ENCODE measurements at regions not wholly inside any gene's neighbourhood (a gene's known extent, or its start where the extent isn't known, plus 50 kb on each side); places are given as distances from the start of the nearest gene placed in this dataset.

DNA sequence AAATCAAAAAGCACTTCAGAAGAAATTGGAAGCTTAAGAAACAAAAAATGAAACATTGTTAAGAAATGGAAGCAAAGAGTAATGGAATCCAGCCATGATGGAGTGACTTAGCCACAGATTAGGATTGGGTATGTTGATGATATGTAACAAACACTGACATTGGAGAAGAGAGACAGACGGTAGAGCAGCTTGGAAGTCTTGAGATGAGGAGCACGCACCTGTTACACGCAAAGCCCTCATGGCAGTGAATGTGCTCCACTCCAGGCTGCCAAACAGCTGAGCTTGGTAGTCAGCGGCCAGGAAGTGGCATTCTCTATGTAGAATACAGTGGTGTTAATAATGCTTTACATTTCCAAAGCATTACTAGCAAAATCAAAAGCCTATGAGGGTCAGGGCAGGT is 56.9 kb upstream of the GPRIN3 start:
- intact Hi-C loops (cut with DNase I), result no loop called here
- TF ChIP-seq, protein P1, sequence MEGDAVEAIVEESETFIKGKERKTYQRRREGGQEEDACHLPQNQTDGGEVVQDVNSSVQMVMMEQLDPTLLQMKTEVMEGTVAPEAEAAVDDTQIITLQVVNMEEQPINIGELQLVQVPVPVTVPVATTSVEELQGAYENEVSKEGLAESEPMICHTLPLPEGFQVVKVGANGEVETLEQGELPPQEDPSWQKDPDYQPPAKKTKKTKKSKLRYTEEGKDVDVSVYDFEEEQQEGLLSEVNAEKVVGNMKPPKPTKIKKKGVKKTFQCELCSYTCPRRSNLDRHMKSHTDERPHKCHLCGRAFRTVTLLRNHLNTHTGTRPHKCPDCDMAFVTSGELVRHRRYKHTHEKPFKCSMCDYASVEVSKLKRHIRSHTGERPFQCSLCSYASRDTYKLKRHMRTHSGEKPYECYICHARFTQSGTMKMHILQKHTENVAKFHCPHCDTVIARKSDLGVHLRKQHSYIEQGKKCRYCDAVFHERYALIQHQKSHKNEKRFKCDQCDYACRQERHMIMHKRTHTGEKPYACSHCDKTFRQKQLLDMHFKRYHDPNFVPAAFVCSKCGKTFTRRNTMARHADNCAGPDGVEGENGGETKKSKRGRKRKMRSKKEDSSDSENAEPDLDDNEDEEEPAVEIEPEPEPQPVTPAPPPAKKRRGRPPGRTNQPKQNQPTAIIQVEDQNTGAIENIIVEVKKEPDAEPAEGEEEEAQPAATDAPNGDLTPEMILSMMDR (IDR thresholded peaks at IDR 0.05), result no peak
- DNase-seq, result no peak
- Histone ChIP-seq H3K27ac (no peak overlapping the region), H3K9ac (ENCODE audit: low read depth in 2 of 2, low read length in 2 of 2) (no peak overlapping the region), H3K27me3 (no peaks in the 10 kb centered on the region), H3K9me3 (no peaks in the 10 kb centered on the region), H3K36me3 (no peaks in the 10 kb centered on the region), H3K4me3 (no peak overlapping the region), H3K4me1 (no peaks in the 10 kb centered on the region)

DNA sequence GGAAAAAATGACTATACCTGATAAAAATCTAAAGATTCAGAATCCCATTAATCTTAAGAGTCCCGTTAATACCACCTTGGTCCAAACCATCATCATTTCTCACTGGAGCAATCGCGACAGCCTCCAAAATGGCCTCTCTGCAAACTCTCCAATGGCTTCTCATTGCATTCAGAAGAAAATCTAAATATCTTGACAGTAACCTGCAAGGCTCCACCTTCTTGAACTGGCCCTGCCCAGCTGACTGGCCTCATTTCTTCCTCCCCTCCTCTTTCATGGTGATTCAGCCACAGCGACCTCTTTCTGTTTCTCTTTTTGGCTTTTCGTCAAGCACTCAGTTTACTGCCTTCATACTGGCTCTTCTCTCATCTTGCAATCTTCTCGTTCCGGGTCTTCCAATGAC is 56.2 kb upstream of the GPRIN3 start:
- no peaks in the 10 kb centered on the region for H3K4me1 ChIP-seq
- no peaks in the 10 kb centered on the region for H3K27me3 ChIP-seq
- H3K9ac ChIP-seq (ENCODE audit: low read depth in 2 of 2, low read length in 2 of 2), result no peak overlapping the region
- no peaks in the 10 kb centered on the region for H3K9me3 ChIP-seq
- H3K4me3 ChIP-seq, result no peak overlapping the region
- intact Hi-C loops (cut with DNase I), result no loop called here
- H3K27ac ChIP-seq, result no peak overlapping the region
- H3K36me3 ChIP-seq, result no peaks in the 10 kb centered on the region
- no peak for DNase-seq
- TF ChIP-seq, protein P1 (IDR thresholded peaks at IDR 0.05), result no peak

DNA sequence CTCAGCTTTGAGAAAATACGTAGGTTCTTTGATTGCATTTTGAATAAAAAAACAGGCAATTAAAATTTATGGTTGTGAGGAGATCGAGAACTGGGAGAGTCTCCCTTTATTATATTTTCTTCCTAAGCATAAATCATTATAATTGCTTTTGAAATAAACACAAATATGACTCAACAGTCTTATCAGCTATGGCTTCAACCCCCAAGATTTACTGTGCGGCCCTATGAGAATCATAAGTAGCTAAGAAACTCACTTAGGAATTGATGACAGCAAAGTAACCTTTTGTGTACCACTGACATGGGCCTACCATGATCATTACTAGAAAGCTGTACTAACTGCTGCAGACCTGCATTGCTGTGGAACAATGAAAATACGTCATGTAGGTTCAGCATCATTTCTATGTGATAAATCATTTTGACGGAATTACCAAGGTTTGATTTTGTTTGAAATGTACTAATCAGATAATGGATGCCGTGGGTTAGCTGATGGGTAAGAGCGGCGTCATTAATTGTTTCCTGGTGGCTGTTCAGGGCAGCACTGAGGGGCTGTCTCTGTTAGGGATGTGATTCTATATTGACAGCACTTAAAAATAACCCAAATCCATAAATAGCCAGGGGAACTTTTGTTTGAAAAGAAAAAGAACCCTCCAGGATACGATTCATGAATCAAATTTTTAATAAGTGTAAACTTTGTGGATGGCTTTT is 51.5 kb upstream of the GPRIN3 start:
- Histone ChIP-seq H3K36me3 (no peaks in the 10 kb centered on the region), H3K4me3 (no peak overlapping the region), H3K4me1 (no peaks in the 10 kb centered on the region), H3K9ac (ENCODE audit: low read depth in 2 of 2, low read length in 2 of 2) (no peak overlapping the region), H3K27ac (no peak overlapping the region), H3K9me3 (no peaks in the 10 kb centered on the region), H3K27me3 (no peaks in the 10 kb centered on the region)
- TF ChIP-seq, protein P1 (IDR thresholded peaks at IDR 0.05), result no peak
- intact Hi-C loops (cut with DNase I), result no loop called here
- no peak for DNase-seq

DNA sequence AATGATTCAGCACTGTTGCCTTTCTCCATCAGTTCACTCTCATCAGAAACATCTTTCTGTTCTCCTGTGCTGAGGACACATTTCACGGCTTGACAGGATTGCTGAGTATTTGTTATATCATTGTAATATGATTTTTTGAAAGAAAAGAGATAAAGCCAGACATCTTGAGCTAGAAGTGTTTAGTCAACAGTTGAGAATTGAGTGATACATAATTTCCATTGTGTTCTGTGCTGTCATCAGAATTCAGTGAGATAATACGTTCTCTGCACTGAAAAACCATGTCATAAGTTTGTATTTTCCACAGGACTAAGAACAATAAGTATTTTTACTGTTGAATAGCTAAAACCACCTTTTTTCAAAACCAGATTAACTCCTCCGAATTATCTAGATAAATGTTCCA is 50.2 kb upstream of the GPRIN3 start:
- H3K4me3 ChIP-seq, result no peak overlapping the region
- intact Hi-C loops (cut with DNase I), result no loop called here
- H3K9ac ChIP-seq (ENCODE audit: low read depth in 2 of 2, low read length in 2 of 2), result no peak overlapping the region
- no peaks in the 10 kb centered on the region for H3K9me3 ChIP-seq
- H3K4me1 ChIP-seq, result no peaks in the 10 kb centered on the region
- no peaks in the 10 kb centered on the region for H3K27me3 ChIP-seq
- TF ChIP-seq, protein P1 (IDR thresholded peaks at IDR 0.05), result no peak
- H3K27ac ChIP-seq, result no peak overlapping the region
- no peak for DNase-seq
- H3K36me3 ChIP-seq, result no peaks in the 10 kb centered on the region
